ENCODE measurements at regions not wholly inside any gene's neighbourhood (a gene's known extent, or its start where the extent isn't known, plus 50 kb on each side); places are given as distances from the start of the nearest gene placed in this dataset.

GRCh38 chr13:103306163-103306562 is 239.9 kb upstream of the SLC10A2 start:
- no peak for TF ChIP-seq CTCF (IDR thresholded peaks at IDR 0.05; ENCODE audit: low read depth, low read length, poor library complexity, severe bottlenecking)
- no peak for TF ChIP-seq EZH2phosphoT487 (IDR thresholded peaks at IDR 0.05; ENCODE audit: borderline replicate concordance, low read length)
